ENCODE measurements at regions not wholly inside any gene's neighbourhood (a gene's known extent, or its start where the extent isn't known, plus 50 kb on each side); places are given as distances from the start of the nearest gene placed in this dataset.

- TF ChIP-seq POLR2AphosphoS5 (IDR thresholded peaks at IDR 0.05; ENCODE audit: low read depth, low read length) (no peak), TAF1 (IDR thresholded peaks at IDR 0.05; ENCODE audit: borderline replicate concordance, low read depth, low read length) (no peak), POLR2A (IDR thresholded peaks at IDR 0.05; ENCODE audit: low read depth, low read length) (no peak)
- DNase-seq (ENCODE audit: insufficient read length), result no peak
- FAIRE-seq, result peak; percentile 64
Observed at GRCh38 chr5:68424799-68425537, 209.4 kb downstream of the PIK3R1 start.

- no peak for FAIRE-seq
- no peak for TF ChIP-seq POLR2A (IDR thresholded peaks at IDR 0.05; ENCODE audit: low read depth, low read length)
- TF ChIP-seq POLR2AphosphoS5 (IDR thresholded peaks at IDR 0.05; ENCODE audit: low read depth, low read length), result no peak
- no peak for TF ChIP-seq TAF1 (IDR thresholded peaks at IDR 0.05; ENCODE audit: borderline replicate concordance, low read depth, low read length)
- DNase-seq (ENCODE audit: insufficient read length), result no peak
Observed at GRCh38 chr5:68426586-68426985, 211.0 kb downstream of the PIK3R1 start.

GRCh38 chr5:68428231-68428811 is 212.8 kb downstream of the PIK3R1 start:
- DNase-seq (ENCODE audit: insufficient read length) (no peak), FAIRE-seq (no peak)
- no peak for TF ChIP-seq TAF1 (IDR thresholded peaks at IDR 0.05; ENCODE audit: borderline replicate concordance, low read depth, low read length)
- TF ChIP-seq POLR2A (IDR thresholded peaks at IDR 0.05; ENCODE audit: low read depth, low read length), result no peak
- no peak for TF ChIP-seq POLR2AphosphoS5 (IDR thresholded peaks at IDR 0.05; ENCODE audit: low read depth, low read length)

- no peak for FAIRE-seq
- TF ChIP-seq POLR2AphosphoS5 (IDR thresholded peaks at IDR 0.05; ENCODE audit: low read depth, low read length), result no peak
- TF ChIP-seq POLR2A (IDR thresholded peaks at IDR 0.05; ENCODE audit: low read depth, low read length), result no peak
- TF ChIP-seq TAF1 (IDR thresholded peaks at IDR 0.05; ENCODE audit: borderline replicate concordance, low read depth, low read length), result no peak
- DNase-seq (ENCODE audit: insufficient read length), result no peak
Observed at GRCh38 chr5:68429510-68429909, 214.0 kb downstream of the PIK3R1 start.

GRCh38 chr5:68430279-68430678 is 214.7 kb downstream of the PIK3R1 start:
- FAIRE-seq, result no peak
- no peak for DNase-seq (ENCODE audit: insufficient read length)
- TF ChIP-seq TAF1 (IDR thresholded peaks at IDR 0.05; ENCODE audit: borderline replicate concordance, low read depth, low read length), result no peak
- TF ChIP-seq POLR2AphosphoS5 (IDR thresholded peaks at IDR 0.05; ENCODE audit: low read depth, low read length), result no peak
- TF ChIP-seq POLR2A (IDR thresholded peaks at IDR 0.05; ENCODE audit: low read depth, low read length), result no peak

- DNase-seq (ENCODE audit: insufficient read length), result no peak
- TF ChIP-seq POLR2A (IDR thresholded peaks at IDR 0.05; ENCODE audit: low read depth, low read length), result no peak
- no peak for TF ChIP-seq POLR2AphosphoS5 (IDR thresholded peaks at IDR 0.05; ENCODE audit: low read depth, low read length)
- no peak for TF ChIP-seq TAF1 (IDR thresholded peaks at IDR 0.05; ENCODE audit: borderline replicate concordance, low read depth, low read length)
Observed at GRCh38 chr5:68431186-68431585, 215.6 kb downstream of the PIK3R1 start.

GRCh38 chr5:68431601-68432337 is 216.2 kb downstream of the PIK3R1 start:
- TF ChIP-seq TAF1 (IDR thresholded peaks at IDR 0.05; ENCODE audit: borderline replicate concordance, low read depth, low read length) (no peak), POLR2A (IDR thresholded peaks at IDR 0.05; ENCODE audit: low read depth, low read length) (no peak), POLR2AphosphoS5 (IDR thresholded peaks at IDR 0.05; ENCODE audit: low read depth, low read length) (no peak)
- FAIRE-seq (no peak), DNase-seq (ENCODE audit: insufficient read length) (no peak)

More at GRCh38 chr5:68431186-68431585, 215.6 kb downstream of the PIK3R1 start:
- no peak for FAIRE-seq

- FAIRE-seq, result peak; percentile 65
- no peak for TF ChIP-seq POLR2A (IDR thresholded peaks at IDR 0.05; ENCODE audit: low read depth, low read length)
- no peak for TF ChIP-seq TAF1 (IDR thresholded peaks at IDR 0.05; ENCODE audit: borderline replicate concordance, low read depth, low read length)
- no peak for TF ChIP-seq POLR2AphosphoS5 (IDR thresholded peaks at IDR 0.05; ENCODE audit: low read depth, low read length)
- no peak for DNase-seq (ENCODE audit: insufficient read length)
Observed at GRCh38 chr5:68432682-68433081, 217.1 kb downstream of the PIK3R1 start.

- TF ChIP-seq POLR2AphosphoS5 (IDR thresholded peaks at IDR 0.05; ENCODE audit: low read depth, low read length) (no peak), POLR2A (IDR thresholded peaks at IDR 0.05; ENCODE audit: low read depth, low read length) (no peak), TAF1 (IDR thresholded peaks at IDR 0.05; ENCODE audit: borderline replicate concordance, low read depth, low read length) (no peak)
- FAIRE-seq (no peak), DNase-seq (ENCODE audit: insufficient read length) (no peak)
Observed at GRCh38 chr5:68433526-68433922, 218.0 kb downstream of the PIK3R1 start.

- DNase-seq (ENCODE audit: insufficient read length) (peak; percentile 58), FAIRE-seq (peak; percentile 97)
- TF ChIP-seq POLR2A (IDR thresholded peaks at IDR 0.05; ENCODE audit: low read depth, low read length) (peak; percentile 53; the same call in 1 of the 2 replicates), TAF1 (IDR thresholded peaks at IDR 0.05; ENCODE audit: borderline replicate concordance, low read depth, low read length) (no peak), POLR2AphosphoS5 (IDR thresholded peaks at IDR 0.05; ENCODE audit: low read depth, low read length) (peak; percentile 40; the same call in 1 of the 2 replicates)
Observed at GRCh38 chr5:68433923-68434879, 218.6 kb downstream of the PIK3R1 start.

Data from GM12892 (cell line).